Tibial nerve (tissue), 4 donors: ENCODE measurements at regions not wholly inside any gene's neighbourhood (a gene's known extent, or its start where the extent isn't known, plus 50 kb on each side); places are given as distances from the start of the nearest gene placed in this dataset.

Experiments used
- DNase-seq, 2 donors: peaks; one replicate each; pipeline ENCODE4 v3.0.0-alpha.2; 2019; ENCODE audit warnings: low spot score in 2 of 2
- H3K27ac ChIP-seq, 4 donors: fragments of 200-600 bp; sonication (generic) in 3 of 4; one replicate each; pipeline ENCODE4 v1.5.1; 2017 to 2019; ENCODE audit warnings: mild to moderate bottlenecking in 1 of 4
- H3K27me3 ChIP-seq, 2 donors: fragments of 200-600 bp; sonication (generic) in 1 of 2; one replicate each; pipeline versions ENCODE4 v1.5.1 to v1.6.0; 2017 to 2019
- H3K36me3 ChIP-seq, 3 donors: fragments of 200-600 bp; sonication (generic); one replicate each; pipeline ENCODE4 v1.5.1; 2018 to 2019
- H3K4me1 ChIP-seq, 4 donors: fragments of 200-600 bp; sonication (generic) in 3 of 4; one replicate each; pipeline ENCODE4 v1.5.1; 2017 to 2019
- H3K4me3 ChIP-seq, 4 donors: fragments of 200-600 bp; sonication (generic) in 3 of 4; one replicate each; pipeline ENCODE4 v1.5.1; 2017 to 2019; ENCODE audit warnings: mild to moderate bottlenecking in 1 of 4, moderate library complexity in 1 of 4
- H3K9me3 ChIP-seq, 4 donors: fragments of 200-600 bp; sonication (generic) in 3 of 4; one replicate each; pipeline ENCODE4 v1.5.1; 2017 to 2019
- EP300 ChIP-seq, 2 donors: sonication (generic); formaldehyde crosslinking; IDR thresholded peaks; one replicate each; pipeline ENCODE4 v1.6.1; 2017; ENCODE audit warnings: antibody characterized with exemption in 2 of 2, mild to moderate bottlenecking in 1 of 2
- POLR2A ChIP-seq, 2 donors: fragments of 450-650 bp; IDR thresholded peaks; one replicate each; pipeline ENCODE4 v1.6.1; 2017; ENCODE audit warnings: antibody characterized with exemption in 2 of 2, mild to moderate bottlenecking in 2 of 2, moderate library complexity in 2 of 2
- WGBS, 2 donors: methylation state at CpG; one replicate each; pipeline ENCODE4 v1.1.5; 2018; 5-methylcytosine and 5-hydroxymethylcytosine counted together
- TF ChIP-seq, protein P1 (sequence below), 5 experiments: fragments of 200-600 bp in 3 of 5; fragments of 450-650 bp in 2 of 5; sonication (generic) in 3 of 5; IDR thresholded peaks; one replicate each; pipeline ENCODE4 v1.5.1; 2016 to 2019; ENCODE audit warnings: antibody characterized with exemption in 5 of 5, mild to moderate bottlenecking in 3 of 5, moderate library complexity in 2 of 5

GRCh38 chr10:105857268-105858264 lies 1216.5 kb downstream of the SORCS3 start:
- no peaks in the 10 kb centered on the region for H3K27me3 ChIP-seq
- no peak for DNase-seq
- no peaks in the 10 kb centered on the region for H3K36me3 ChIP-seq
- 78 to 85% methylated on average over 4 of the region's 4 CpGs for WGBS, 2 donors
- TF ChIP-seq, protein P1, sequence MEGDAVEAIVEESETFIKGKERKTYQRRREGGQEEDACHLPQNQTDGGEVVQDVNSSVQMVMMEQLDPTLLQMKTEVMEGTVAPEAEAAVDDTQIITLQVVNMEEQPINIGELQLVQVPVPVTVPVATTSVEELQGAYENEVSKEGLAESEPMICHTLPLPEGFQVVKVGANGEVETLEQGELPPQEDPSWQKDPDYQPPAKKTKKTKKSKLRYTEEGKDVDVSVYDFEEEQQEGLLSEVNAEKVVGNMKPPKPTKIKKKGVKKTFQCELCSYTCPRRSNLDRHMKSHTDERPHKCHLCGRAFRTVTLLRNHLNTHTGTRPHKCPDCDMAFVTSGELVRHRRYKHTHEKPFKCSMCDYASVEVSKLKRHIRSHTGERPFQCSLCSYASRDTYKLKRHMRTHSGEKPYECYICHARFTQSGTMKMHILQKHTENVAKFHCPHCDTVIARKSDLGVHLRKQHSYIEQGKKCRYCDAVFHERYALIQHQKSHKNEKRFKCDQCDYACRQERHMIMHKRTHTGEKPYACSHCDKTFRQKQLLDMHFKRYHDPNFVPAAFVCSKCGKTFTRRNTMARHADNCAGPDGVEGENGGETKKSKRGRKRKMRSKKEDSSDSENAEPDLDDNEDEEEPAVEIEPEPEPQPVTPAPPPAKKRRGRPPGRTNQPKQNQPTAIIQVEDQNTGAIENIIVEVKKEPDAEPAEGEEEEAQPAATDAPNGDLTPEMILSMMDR (IDR thresholded peaks at IDR 0.05): no peak
- TF ChIP-seq POLR2A (IDR thresholded peaks at IDR 0.05): no peak
- TF ChIP-seq EP300 (IDR thresholded peaks at IDR 0.05): no peak
- no peak overlapping the region for H3K27ac ChIP-seq
- no peak overlapping the region for H3K4me3 ChIP-seq
- no peaks in the 10 kb centered on the region for H3K4me1 ChIP-seq
- no peaks in the 10 kb centered on the region for H3K9me3 ChIP-seq

DNA sequence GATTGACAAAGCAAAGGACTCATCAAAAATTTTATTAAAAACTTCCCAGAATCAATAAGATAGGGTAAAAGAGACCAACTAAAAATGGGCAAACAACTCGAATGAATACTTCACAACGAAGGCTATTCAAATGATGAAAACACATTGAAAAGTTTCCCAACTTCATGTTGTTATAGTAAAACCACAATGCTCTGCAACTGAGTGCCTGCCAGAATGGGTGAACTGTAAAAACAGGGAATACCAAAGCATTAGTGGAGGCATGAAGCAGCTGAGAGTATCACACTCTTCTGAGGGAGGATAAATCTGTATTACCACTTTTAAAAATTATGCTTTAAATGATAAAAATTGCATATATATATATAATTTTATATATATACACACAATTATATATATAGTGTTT lies 1214.7 kb downstream of the SORCS3 start:
- Histone ChIP-seq H3K27ac (peak overlapping the region in 1 of 4 donors; percentile 2), H3K36me3 (no peaks in the 10 kb centered on the region), H3K4me1 (no peaks in the 10 kb centered on the region), H3K4me3 (no peak overlapping the region), H3K27me3 (no peaks in the 10 kb centered on the region), H3K9me3 (no peaks in the 10 kb centered on the region)
- TF ChIP-seq, protein P1 (IDR thresholded peaks at IDR 0.05): no peak
- TF ChIP-seq EP300 (IDR thresholded peaks at IDR 0.05) (no peak), POLR2A (IDR thresholded peaks at IDR 0.05) (no peak)
- DNase-seq: no peak
- WGBS, 2 donors: 25 to 33% methylated on average over 2 of the region's 2 CpGs

GRCh38 chr10:105844676-105845570 lies 1203.8 kb downstream of the SORCS3 start:
- no peaks in the 10 kb centered on the region for H3K9me3 ChIP-seq
- H3K4me3 ChIP-seq: no peak overlapping the region
- H3K27ac ChIP-seq: peak overlapping the region in 2 of 4 donors; percentile 30 to 50
- no peak for DNase-seq
- H3K27me3 ChIP-seq: no peaks in the 10 kb centered on the region
- WGBS, 2 donors: 73 to 74% methylated on average over 12 of the region's 12 CpGs
- TF ChIP-seq EP300 (IDR thresholded peaks at IDR 0.05) (no peak), POLR2A (IDR thresholded peaks at IDR 0.05) (no peak)
- TF ChIP-seq, protein P1 (IDR thresholded peaks at IDR 0.05): no peak
- peaks cover 0 to 27% (median 3%) of the 10 kb centered on the region in 4 donors for H3K4me1 ChIP-seq
- no peaks in the 10 kb centered on the region for H3K36me3 ChIP-seq

- DNase-seq: no peak
- H3K4me1 ChIP-seq: peaks cover 0 to 28% (median 3%) of the 10 kb centered on the region in 4 donors
- H3K9me3 ChIP-seq: no peaks in the 10 kb centered on the region
- no peaks in the 10 kb centered on the region for H3K27me3 ChIP-seq
- no peak for TF ChIP-seq EP300 (IDR thresholded peaks at IDR 0.05)
- TF ChIP-seq POLR2A (IDR thresholded peaks at IDR 0.05): no peak
- TF ChIP-seq, protein P1 (IDR thresholded peaks at IDR 0.05): no peak
- no peaks in the 10 kb centered on the region for H3K36me3 ChIP-seq
- 40 to 41% methylated on average over 4 of the region's 4 CpGs for WGBS, 2 donors
- H3K27ac ChIP-seq: peak overlapping the region in 2 of 4 donors; percentile 30 to 50
- H3K4me3 ChIP-seq: no peak overlapping the region
Measured at GRCh38 chr10:105844241-105844640, 1203.2 kb downstream of the SORCS3 start.
